Stimulated activated naive CD8-positive, alpha-beta T cell treated with anti-CD3 and anti-CD28 coated beads, Interleukin-15, Interleukin-2, amounts not matched to agents 100 U/mL and 50 U/mL, for 24 hours (primary cell): ENCODE measurements at regions not wholly inside any gene's neighbourhood (a gene's known extent, or its start where the extent isn't known, plus 50 kb on each side); places are given as distances from the start of the nearest gene placed in this dataset.
"Not testable (repeated sequence)": the region's sequence is repeated elsewhere in the genome, so short reads cannot be mapped to it uniquely, and the experiment has no call there.

Experiments
- ATAC-seq: fragments of 150-1000 bp; cut with Tn5 transposase; one replicate; pipeline ENCODE4 v1.10.0; 2021
- DNase-seq: peaks from one replicate; pipeline ENCODE4 v3.0.0; 2021

DNA sequence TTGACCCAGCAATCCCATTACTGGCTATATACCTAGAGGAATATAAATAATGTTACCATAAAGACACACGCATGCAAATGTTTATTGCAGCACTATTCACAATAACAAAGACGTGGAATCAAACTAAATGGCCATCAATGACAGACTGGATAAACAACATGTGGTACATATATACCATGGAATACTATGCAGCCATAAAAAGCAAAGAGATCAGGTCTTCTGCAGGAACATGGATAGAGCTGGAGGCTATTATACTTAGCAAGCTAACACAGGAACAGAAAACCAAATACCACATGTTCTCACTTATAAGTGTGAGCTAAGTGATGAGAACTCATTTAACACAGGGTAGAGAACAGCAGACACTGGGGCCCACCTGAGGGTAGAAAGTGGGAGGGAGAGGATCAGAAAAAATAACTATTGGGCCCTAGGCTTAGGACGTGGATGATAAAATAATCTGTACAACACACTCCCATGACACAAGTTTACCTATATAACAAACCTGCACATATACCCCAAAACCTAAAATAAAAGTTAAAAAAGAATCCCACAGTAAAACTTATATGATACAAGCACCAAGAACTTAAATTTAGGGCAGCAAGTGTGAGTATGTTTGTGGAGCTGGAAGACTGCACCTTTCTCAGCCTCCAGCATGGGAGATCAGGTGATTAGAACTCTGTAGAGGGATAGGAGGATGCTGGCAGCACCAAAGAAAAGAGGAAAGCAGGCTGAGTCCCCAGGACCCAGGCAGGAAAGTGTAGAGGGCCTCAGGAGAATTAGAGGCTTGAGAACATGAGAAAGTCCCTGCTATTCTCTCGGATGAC is 320.8 kb upstream of the USP24 start:
- DNase-seq (no peak), ATAC-seq (no peak)

DNA sequence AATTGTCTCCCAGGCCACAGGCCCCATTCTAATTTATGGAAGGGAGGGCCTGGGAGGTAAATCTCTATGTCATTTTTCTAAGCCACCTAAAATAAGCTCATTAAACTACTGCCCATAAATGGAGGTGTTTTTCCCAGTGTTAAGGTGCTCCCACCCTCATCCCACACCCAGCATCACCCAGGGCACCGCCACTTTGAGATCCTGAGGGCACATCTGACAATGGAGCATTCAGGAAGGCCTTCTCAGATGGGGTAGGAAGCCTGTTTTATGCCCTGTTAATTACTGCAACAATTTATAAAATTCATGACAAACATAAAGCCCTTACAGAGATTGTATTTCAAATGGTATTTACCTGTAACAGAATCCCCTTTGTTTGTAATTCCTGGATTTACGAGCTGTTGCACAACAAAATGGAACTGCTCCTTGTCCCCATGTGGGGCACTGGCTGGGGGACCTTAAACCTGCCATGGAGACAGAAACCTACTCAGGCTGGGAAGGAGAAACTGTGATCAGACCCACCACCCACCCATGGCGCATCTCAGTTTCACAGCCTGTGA is 319.5 kb upstream of the USP24 start:
- ATAC-seq (no peak), DNase-seq (no peak)

DNA sequence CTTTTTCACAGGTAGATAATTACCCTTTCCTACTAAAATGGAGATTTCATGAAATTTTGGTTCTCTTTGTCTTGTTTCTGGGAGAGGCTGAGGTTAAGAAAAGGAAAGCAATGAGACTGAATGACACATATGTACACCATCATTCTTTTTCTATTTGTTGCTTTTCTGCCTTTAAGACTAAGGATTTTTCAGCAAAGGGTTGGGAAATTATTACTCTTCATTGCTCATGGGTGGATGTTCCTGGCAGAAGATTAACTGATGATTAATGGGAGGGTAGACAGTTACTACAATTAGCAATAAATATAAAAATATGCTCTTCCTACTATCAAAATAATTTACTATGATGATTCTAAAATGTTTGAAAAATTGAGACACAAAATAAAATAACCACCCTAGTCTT is 316.5 kb upstream of the USP24 start:
- ATAC-seq (no peak), DNase-seq (no peak)

DNA sequence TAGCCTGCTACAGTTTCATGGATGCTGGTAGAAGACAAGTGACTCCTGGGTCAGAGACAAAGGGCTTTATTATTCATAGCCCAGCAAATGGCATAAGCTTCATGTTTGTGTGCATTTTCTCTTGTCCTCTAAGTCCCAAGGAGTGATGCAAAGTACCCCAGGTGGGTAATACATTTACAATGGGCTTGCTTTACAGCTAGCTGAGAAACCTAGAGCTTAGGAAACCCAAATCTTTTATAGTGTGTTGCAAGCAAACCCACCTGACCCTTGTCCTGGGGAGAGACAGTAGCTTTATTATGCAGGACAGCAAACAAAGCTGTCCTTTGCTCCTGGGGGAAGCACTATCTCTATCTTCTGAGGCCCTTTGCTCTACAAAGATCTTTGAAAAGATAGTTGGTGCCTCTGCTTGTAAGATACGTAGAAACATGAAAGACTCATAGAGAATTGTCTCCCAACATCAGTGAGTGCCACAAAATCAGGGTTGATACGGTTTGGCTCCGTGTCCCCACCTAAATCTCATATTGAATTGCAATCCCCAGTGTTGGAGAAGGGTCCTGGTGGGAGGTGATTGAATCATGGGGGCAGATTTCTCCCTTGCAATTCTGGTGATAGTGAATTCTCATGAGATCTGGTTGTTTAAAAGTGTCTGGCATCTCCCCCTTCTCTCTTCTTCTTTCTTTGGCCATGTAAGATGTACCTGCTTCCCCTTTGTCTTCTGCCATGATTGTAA is 315.8 kb upstream of the USP24 start:
- no peak for ATAC-seq
- no peak for DNase-seq

DNA sequence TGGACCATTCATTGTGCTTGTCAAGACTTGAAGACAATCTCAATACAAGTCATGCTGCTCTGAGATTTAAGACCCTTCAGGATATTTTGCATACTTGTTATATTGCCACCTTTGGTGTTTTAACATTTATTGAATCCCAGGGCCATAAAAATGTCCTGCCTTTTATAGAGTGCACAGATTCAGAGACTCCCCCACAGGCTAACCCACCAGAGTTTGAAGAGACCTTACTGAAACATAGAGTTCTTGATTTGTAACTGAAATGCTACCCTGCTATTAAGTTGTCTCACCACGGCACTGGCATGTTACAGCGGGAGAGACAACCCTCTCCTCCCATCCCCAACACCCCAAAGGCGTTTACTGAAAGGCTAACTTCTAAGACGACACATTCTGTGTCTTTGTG is 313.9 kb upstream of the USP24 start:
- ATAC-seq (no peak), DNase-seq (no peak)

DNA sequence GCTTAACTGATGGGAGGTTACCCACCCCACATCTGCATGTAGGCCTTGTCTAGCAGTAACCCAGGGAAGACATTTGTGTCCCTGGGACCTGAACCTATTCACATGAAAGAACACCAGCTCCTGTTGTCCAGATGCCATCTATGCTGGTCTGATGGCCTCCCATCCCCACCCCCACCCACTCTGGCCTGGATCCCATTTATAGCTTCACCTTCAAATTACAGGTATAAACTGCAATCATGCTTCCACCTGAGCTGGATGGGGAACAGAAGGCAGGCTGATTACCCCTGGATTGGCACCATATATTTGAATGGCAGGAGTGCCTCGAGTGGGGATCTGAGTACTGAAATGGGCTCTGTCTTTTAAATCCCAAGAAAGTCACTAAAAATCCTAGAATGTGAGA is 312.7 kb upstream of the USP24 start:
- ATAC-seq: no peak
- no peak for DNase-seq

DNA sequence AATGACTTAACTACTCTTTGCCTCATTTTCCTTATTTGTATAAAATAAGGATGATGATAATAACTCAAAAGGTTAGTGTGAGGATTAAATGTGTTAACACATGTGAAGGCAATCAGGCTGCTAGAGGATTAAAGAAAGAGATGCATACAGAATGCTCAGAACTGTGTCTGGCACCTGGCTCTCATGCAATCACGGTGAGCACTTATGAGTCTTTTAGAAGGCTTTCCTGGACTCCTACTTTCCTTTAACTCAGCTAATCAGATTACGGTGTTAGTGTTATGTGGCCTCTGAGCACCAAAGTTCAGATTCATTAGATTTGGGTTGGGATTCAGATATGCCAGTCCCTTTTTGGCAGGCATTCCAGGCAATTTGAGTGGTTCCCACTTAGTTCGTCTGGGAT is 311.6 kb upstream of the USP24 start:
- ATAC-seq (no peak), DNase-seq (no peak)

DNA sequence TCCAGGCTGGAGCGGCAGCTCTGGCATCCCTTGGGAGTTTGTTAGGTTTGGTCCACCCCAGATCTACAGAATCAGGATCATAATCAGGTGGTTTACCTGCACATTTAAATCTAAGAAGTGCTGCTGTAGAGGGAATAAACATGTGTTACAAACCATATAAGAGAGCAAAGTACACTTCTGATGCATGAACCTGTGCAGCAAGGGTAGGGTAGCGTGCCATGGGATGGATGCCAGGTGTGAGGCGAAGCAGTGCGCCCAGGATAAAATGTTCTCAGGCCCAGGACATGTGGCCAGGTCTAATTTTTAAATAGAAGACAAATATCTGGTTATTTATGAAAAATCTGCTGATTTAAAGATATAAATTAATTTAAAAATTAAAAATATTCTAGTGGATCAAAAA is 308.8 kb upstream of the USP24 start:
- ATAC-seq (no peak), DNase-seq (no peak)

DNA sequence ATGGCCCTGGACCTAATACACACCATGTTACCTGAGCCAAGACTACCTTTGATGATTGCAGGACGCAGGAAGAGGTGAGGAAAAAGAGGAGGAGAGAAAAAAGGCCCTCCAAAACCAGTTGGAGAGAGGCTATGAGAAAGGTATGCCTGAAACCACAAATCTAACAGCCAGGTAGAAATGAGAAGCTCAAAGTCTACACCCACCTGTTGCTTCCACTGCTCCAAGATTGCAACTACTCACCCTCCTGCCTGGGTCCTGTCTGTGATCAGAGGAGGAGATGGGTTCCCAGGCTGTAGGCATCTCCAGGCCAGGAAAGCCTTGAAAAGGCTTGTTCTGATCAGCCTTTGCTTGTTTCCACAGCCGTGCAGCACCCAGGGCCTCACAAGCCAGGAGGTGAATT is 307.8 kb upstream of the USP24 start:
- DNase-seq: no peak
- no peak for ATAC-seq

DNA sequence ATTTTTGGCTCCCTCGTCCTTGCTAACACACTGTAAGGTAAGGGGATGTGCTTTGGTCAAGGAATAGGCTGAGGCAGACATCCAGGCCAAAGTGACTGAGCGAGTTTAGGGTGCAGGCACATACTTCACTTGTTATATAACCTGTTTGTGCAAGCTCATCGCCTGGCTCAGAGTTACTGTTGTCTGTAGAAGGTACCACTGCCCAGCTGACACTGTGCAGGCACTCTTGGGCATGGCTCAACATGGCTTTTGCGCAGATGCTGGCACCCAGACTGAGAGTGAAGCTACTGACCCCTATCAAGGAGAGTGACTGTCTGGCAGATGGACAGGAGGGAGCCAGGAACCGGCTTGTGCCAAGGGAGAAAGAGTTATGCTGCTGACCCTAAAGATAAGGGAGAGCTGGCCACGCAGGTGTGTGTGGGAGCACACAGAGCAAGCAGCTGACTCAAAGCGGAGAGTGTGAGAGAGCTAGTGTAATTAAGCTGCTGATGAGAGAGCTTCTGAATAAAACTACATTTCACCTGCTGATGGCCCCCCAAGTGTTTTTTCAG is 307.3 kb upstream of the USP24 start:
- ATAC-seq: no peak
- no peak for DNase-seq

DNA sequence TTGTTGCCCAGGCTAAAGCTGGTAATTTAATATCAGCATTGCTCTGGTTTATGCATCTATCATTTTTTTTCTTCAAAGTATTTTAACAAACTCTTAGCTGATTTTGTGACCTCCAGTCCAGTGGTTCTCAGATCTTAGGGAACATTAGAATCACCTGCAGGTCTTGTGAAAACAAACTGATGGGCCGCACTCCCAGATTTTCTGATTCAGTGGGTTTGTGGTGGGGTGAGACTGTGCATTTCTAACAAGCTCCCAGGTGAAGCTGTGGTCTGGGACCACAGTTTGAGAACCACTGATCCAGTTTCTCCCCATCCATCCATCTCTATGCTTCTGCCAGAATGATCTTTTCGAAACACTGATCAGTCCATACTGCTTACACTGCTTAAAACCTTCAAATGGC is 305.7 kb upstream of the USP24 start:
- no peak for ATAC-seq
- DNase-seq: no peak

DNA sequence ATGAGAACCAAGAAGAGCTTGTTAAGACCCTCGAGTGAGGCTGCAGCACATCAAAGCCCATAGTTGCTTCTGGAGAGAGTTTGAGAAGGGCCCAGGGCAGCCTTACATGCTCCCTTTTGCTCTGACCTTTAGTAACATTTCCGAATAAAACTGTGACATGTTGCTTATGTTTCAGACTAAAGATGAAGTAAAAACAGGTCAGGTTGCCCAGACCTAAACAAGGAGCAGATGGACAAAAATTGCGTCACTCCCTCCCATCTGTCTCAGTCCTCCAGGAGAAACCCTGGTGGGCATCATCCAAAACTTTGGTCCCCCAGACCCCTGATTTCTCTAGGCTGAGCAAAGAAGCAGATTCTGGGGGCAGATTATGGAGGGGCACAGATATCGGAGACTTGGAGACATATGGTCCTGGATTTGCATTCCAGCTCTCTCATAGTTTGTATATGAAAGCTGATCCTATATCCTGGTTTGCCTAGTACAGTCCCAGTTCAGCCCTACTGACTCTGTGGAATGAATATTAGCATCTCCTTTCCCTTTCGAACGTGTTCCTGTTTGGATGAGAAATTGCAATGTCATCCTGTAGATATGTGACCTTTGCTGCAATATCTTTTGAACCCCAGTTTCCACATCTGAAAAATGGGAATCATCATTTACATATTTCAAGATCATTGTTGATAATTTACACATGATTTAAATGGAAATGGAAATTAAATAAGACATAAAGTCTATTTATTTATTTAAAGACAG is 304.9 kb upstream of the USP24 start:
- ATAC-seq (no peak), DNase-seq (no peak)

DNA sequence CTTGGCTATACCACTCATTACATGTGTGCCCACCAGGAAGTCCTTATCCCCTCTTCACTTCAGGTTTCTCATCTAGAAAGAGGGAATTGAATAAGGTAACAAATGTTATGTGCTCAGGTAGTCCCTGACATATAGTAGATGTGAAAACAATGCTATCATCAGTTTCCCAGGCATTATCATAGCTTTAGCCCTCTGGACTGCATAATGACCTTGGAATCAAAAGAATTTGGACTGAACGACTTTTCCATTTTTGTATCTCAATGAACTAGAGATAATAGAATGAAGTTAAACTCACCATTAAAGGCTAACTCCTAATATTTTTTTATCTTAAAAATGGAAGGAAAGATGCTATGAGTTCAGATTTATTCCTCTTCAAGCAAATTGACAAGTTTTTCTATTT is 304.1 kb upstream of the USP24 start:
- ATAC-seq: no peak

DNA sequence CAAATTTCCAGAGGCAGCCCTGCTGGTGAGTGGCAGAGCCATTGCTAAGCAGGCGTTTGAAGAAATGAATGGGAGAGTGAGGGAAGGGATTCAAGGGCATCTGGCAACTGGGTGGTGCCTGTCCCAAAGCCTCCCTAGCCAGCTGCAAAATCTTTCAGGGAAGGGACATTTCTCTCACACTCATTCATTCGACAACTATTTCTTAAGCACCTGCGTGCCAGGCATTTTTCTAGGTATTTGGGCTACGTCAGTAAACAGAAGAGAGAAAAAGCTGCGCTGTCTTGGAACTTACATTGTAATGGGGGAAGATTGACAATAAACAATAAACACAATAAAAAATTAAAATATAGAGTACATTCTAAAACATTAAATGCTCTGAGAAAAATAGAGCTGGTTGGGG is 301.9 kb upstream of the USP24 start:
- DNase-seq (no peak), ATAC-seq (no peak)

More for the DNA sequence above, 304.1 kb upstream of the USP24 start:
- no peak for DNase-seq

DNA sequence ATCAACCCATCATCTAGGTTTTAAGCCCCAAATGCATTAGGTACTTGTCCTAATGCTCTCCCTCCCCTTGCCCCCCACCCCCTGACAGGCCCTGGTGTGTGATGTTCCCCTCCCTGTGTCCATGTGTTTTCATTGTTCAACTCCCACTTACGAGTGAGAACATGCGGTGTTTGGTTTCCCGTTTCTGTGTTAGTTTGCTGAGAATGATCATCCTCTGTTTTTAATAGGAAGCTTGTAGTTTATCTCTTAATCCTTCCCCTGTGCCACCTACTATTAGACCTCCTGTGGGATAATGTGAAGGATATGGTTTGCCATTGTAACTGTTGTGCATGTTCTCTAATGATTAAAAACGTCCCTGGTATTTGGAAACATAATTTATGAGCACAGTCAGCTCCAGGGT is 299.4 kb upstream of the USP24 start:
- not testable (repeated sequence) for DNase-seq, ATAC-seq

DNA sequence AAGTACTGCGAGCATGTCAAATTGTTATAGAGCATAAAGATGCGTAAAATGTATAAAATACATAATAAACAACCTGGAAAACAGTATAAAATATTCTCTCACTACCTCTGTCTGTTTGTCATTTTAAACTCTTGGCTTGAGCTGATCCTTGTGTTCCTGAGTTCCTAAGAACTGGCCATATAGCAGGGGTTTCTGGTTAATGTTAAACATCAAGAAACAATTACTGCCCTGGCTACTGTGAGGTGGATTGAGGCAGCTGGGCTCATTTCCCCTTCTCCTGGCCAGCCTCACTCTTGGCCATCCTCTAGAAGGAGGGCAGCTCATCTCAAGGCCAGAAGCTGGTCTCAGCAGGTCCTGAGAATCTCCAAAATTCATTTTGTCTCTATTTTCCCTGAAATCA is 297.3 kb upstream of the USP24 start:
- DNase-seq (no peak), ATAC-seq (no peak)

DNA sequence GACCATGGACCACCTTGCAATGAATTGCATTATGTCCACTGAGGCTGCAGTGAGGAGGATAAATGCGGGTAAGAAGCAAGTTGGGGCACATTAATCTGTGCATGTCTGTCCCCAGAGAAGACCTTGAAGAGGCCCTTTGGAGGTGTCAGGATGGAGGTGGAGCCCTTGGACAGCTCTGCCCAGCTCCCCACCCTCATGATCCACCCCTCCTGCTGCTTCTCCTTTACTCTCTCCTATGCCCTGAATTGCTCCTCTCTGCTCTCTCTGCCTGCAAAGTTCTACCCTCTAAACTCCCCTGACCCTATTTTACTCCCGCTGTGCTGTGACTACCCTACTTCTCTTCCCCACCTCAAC is 292.4 kb upstream of the USP24 start:
- DNase-seq (no peak), ATAC-seq (no peak)

DNA sequence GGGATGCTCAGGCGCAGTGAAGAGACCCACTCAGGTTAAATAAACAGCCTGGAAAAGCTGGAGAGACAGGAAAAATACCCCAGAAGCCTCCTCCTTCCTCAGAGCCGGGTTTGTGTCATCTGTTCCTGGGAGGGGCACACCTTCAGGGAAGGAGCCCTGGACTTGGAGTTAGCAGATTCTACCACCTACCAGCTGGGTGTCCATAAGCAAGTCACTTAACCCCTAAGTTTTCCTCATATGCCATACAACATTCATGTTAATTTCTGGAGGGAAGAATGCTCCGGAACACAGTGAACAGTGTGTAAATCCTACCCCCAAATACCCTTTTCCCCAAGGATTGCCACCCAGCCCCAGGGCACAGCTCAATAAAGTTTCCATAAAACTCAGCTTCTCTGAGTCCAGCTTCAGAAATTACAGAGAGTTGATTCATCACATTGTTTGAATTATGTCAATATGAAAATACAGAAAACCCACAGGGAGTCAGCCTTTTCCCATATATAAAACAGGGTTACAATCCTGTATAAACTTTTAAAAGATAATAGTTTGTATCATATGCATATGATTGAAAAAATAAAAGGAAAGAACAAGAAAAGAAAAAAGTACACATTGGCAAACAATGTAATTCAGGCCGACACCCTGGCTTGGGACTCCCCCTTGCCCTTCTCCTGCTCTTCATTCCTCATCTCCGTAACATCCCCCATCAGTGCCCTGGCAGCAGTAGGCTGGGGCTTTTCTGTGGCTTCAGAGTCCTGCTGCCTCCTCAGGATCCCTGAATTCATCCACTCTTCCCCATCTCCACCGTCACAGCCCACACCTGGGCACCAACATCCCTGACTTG is 291.8 kb upstream of the USP24 start:
- no peak for DNase-seq
- no peak for ATAC-seq

DNA sequence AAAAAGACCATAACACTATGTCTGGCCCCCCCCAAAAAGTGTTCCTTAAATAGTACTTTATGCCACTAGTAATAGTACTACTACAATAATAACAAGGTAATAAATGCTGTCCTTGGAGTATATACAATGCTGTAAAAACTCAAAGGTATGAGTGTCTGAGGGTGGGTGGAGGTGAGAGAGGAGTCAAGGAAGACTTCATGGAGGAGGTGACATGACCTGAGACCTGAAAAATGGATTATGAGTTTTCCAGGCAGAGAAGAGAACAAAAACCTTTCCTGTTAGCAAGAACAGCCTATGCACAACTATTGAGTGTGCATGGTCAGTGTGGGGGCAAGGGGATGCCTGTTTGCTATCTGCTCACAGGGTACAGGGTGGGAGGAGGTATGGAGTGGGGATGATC is 290.2 kb upstream of the USP24 start:
- DNase-seq: no peak
- ATAC-seq: no peak

DNA sequence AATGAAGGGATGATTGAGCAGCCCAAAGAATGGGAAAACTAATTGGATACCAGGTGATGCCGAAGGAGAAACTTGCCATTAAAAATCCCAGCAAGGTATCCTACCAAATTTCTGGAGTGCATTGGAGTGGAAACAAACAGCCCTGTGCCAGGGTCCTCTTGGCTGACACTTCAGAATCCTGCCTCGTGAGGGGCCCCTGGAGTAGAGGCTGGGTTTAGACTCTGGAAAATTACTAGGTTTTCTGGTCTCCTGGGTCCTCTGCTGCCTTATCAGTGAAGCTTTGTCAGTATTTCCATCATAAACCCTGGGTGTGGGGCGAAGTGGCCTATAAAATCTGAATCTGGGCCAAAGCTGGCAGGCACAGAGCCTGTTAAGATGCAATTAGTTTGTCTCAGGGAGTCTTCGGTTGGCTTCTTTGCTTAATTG is 289.2 kb upstream of the USP24 start:
- no peak for DNase-seq
- no peak for ATAC-seq

DNA sequence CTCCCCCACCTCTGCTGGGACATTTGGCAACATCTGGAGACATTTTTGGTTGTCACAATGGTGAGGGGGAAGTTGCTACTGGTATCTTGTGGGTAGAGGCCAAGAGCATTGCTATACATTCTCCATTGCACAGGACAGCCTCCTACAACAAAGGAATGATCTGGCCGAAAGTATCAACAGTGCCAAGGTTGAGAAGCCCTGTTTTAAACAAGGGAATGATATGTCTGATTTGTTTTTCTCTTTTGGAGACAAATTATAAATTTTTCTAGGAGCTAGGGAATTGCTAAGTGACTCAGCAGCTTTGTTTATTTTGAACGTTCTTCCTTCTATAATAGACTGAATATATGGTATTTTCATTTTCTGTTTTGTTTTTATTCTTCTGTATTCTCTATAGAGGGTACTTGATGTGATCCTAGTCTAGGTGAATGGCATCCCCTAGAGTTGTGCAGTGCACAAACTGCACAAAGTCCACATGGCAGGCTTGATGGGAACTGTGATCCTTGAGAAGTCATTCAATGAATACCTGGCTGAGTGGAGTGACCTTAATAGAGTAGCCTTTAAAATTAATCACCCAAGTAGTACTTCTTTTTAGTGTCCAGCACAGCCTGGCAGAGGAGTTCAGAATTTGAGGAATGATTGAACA is 288.6 kb upstream of the USP24 start:
- no peak for DNase-seq
- no peak for ATAC-seq
